ENCODE measurements at regions not wholly inside any gene's neighbourhood (a gene's known extent, or its start where the extent isn't known, plus 50 kb on each side); places are given as distances from the start of the nearest gene placed in this dataset.

GRCh38 chr6:98566126-98566525, 268.2 kb upstream of the POU3F2 start:
- TF ChIP-seq CTCF (IDR thresholded peaks at IDR 0.05; ENCODE audit: low read length): no peak
- TF ChIP-seq EZH2 (optimal IDR thresholded peaks at IDR 0.05; ENCODE audit: low read depth, low read length): no peak
- no peak for TF ChIP-seq EZH2phosphoT487 (IDR thresholded peaks at IDR 0.05; ENCODE audit: low read length)

Measured in MM.1S (cell line).